Inferior parietal cortex (tissue), 1 donor: ENCODE measurements at regions not wholly inside any gene's neighbourhood (a gene's known extent, or its start where the extent isn't known, plus 50 kb on each side); places are given as distances from the start of the nearest gene placed in this dataset.
"Not testable (repeated sequence)": the region's sequence is repeated elsewhere in the genome, so short reads cannot be mapped to it uniquely, and the experiment has no call there.

Experiments used
- DNase-seq: peaks from one replicate; pipeline ENCODE4 v3.0.0-alpha.2; 2016; ENCODE audit errors: extremely low spot score

GRCh38 chr1:229008347-229008746 is 262.6 kb upstream of the RAB4A start:
- not testable (repeated sequence) for DNase-seq

- DNase-seq, result no peak
These were observed 259.9 kb upstream of the RAB4A start for GRCh38 chr1:229011022-229011421.

- no peak for DNase-seq
These were observed 258.1 kb upstream of the RAB4A start for GRCh38 chr1:229012823-229013222.

GRCh38 chr1:229013981-229014380 is 256.9 kb upstream of the RAB4A start:
- DNase-seq, result no peak

GRCh38 chr1:229015806-229016205 is 255.1 kb upstream of the RAB4A start:
- no peak for DNase-seq

GRCh38 chr1:229017091-229017490 is 253.8 kb upstream of the RAB4A start:
- DNase-seq, result no peak

- DNase-seq, result no peak
These were observed 252.1 kb upstream of the RAB4A start for GRCh38 chr1:229018674-229019295.

- no peak for DNase-seq
These were observed 251.1 kb upstream of the RAB4A start for GRCh38 chr1:229019663-229020271.

GRCh38 chr1:229021034-229021433 is 249.9 kb upstream of the RAB4A start:
- DNase-seq, result not testable (repeated sequence)

- DNase-seq, result peak; percentile 72
These were observed 248.1 kb upstream of the RAB4A start for GRCh38 chr1:229022595-229023333.

- no peak for DNase-seq
These were observed 247.1 kb upstream of the RAB4A start for GRCh38 chr1:229023651-229024300.

GRCh38 chr1:229024528-229025130 is 246.3 kb upstream of the RAB4A start:
- DNase-seq, result no peak

- no peak for DNase-seq
These were observed 245.3 kb upstream of the RAB4A start for GRCh38 chr1:229025576-229025975.

GRCh38 chr1:229027158-229027557 is 243.8 kb upstream of the RAB4A start:
- DNase-seq, result no peak

GRCh38 chr1:229027622-229028182 is 243.2 kb upstream of the RAB4A start:
- DNase-seq, result no peak

- DNase-seq, result no peak
These were observed 242.4 kb upstream of the RAB4A start for GRCh38 chr1:229028544-229028943.

GRCh38 chr1:229028987-229029878 is 241.7 kb upstream of the RAB4A start:
- no peak for DNase-seq

- no peak for DNase-seq
These were observed 241.1 kb upstream of the RAB4A start for GRCh38 chr1:229029879-229030235.

GRCh38 chr1:229030630-229031029 is 240.3 kb upstream of the RAB4A start:
- DNase-seq, result no peak

- DNase-seq, result no peak
These were observed 239.8 kb upstream of the RAB4A start for GRCh38 chr1:229031061-229031460.
